GM19351 (cell line): ENCODE measurements at regions not wholly inside any gene's neighbourhood (a gene's known extent, or its start where the extent isn't known, plus 50 kb on each side); places are given as distances from the start of the nearest gene placed in this dataset.
A peak's percentile ranks its signal among the peaks of the same experiment; 100 is the strongest.

Source experiments
- ATAC-seq: cut with Tn5 transposase; IDR thresholded peaks from one replicate; pipeline ENCODE4 v1.9.1; 2021; ENCODE audit warnings: mild to moderate bottlenecking, moderate library complexity; ENCODE audit not compliant: unreplicated experiment

GRCh38 chr4:14653338-14653737, 348.9 kb upstream of the CPEB2 start:
- ATAC-seq: no peak

- no peak for ATAC-seq
Observed at GRCh38 chr4:14659286-14659685, 343.0 kb upstream of the CPEB2 start.

GRCh38 chr4:14667624-14668151, 334.6 kb upstream of the CPEB2 start:
- ATAC-seq: no peak

- no peak for ATAC-seq
Observed at GRCh38 chr4:14668296-14668695, 334.0 kb upstream of the CPEB2 start.

- no peak for ATAC-seq
Observed at GRCh38 chr4:14669371-14669770, 332.9 kb upstream of the CPEB2 start.

GRCh38 chr4:14671146-14671545, 331.1 kb upstream of the CPEB2 start:
- no peak for ATAC-seq

- ATAC-seq: no peak
Observed at GRCh38 chr4:14675279-14675985, 326.8 kb upstream of the CPEB2 start.

- no peak for ATAC-seq
Observed at GRCh38 chr4:14679906-14680305, 322.4 kb upstream of the CPEB2 start.

GRCh38 chr4:14681330-14681729, 321.0 kb upstream of the CPEB2 start:
- no peak for ATAC-seq

- no peak for ATAC-seq
Observed at GRCh38 chr4:14693728-14694127, 308.6 kb upstream of the CPEB2 start.

GRCh38 chr4:14695095-14695845, 307.0 kb upstream of the CPEB2 start:
- ATAC-seq: no peak

- no peak for ATAC-seq
Observed at GRCh38 chr4:14700083-14700482, 302.2 kb upstream of the CPEB2 start.

- ATAC-seq: no peak
Observed at GRCh38 chr4:14700544-14700943, 301.7 kb upstream of the CPEB2 start.

- no peak for ATAC-seq
Observed at GRCh38 chr4:14701389-14701788, 300.9 kb upstream of the CPEB2 start.

- no peak for ATAC-seq
Observed at GRCh38 chr4:14701896-14702295, 300.4 kb upstream of the CPEB2 start.

GRCh38 chr4:14708574-14708973, 293.7 kb upstream of the CPEB2 start:
- ATAC-seq: no peak

GRCh38 chr4:14711259-14711658, 291.0 kb upstream of the CPEB2 start:
- no peak for ATAC-seq

- ATAC-seq: no peak
Observed at GRCh38 chr4:14716691-14717090, 285.6 kb upstream of the CPEB2 start.

- ATAC-seq: no peak
Observed at GRCh38 chr4:14719053-14719452, 283.2 kb upstream of the CPEB2 start.

- ATAC-seq: peak; percentile 38
Observed at GRCh38 chr4:14726441-14726840, 275.8 kb upstream of the CPEB2 start.

- ATAC-seq: peak; percentile 60
Observed at GRCh38 chr4:14726877-14727361, 275.4 kb upstream of the CPEB2 start.
